Endothelial cell of umbilical vein (primary cell): ENCODE measurements at regions not wholly inside any gene's neighbourhood (a gene's known extent, or its start where the extent isn't known, plus 50 kb on each side); places are given as distances from the start of the nearest gene placed in this dataset.

Source experiments
- CTCF ChIP-seq, 2 donors: IDR thresholded peaks; 1 replicate in 1 of 2; 2 replicates in 1 of 2; pipeline ENCODE4 v1.5.1; 2011; ENCODE audit warnings: low read length in 2 of 2, mild to moderate bottlenecking in 2 of 2, moderate library complexity in 2 of 2, control low read depth in 1 of 2, inconsistent platforms in 1 of 2, low read depth in 1 of 2; ENCODE audit not compliant: insufficient read depth in 1 of 2; ENCODE audit errors: extremely low read depth in 1 of 2
- EZH2 ChIP-seq: IDR thresholded peaks from 2 replicates; pipeline ENCODE4 v1.6.1; 2012; ENCODE audit warnings: borderline replicate concordance, low read depth, mild to moderate bottlenecking, moderate library complexity, low read length, inconsistent platforms; ENCODE audit not compliant: severe bottlenecking
- GATA2 ChIP-seq: IDR thresholded peaks from 2 replicates; pipeline ENCODE4 v1.7.0; 2011; ENCODE audit warnings: low read depth, mild to moderate bottlenecking, moderate library complexity, mixed read lengths, low read length; ENCODE audit not compliant: insufficient read length, insufficient read depth
- MAX ChIP-seq: IDR thresholded peaks from 2 replicates; pipeline ENCODE4 v1.6.1; 2011; ENCODE audit not compliant: insufficient read depth, insufficient read length
- MYC ChIP-seq: IDR thresholded peaks from one replicate; pipeline ENCODE4 v1.6.1; 2011; ENCODE audit warnings: mild to moderate bottlenecking, low read depth, low read length
- POLR2A ChIP-seq: IDR thresholded peaks from 2 replicates; pipeline ENCODE4 v1.6.1; 2012; ENCODE audit warnings: low read depth, mild to moderate bottlenecking, control low read depth, low read length
- POLR2AphosphoS5 ChIP-seq: IDR thresholded peaks from 2 replicates; pipeline ENCODE4 v1.6.1; 2012; ENCODE audit warnings: low read depth, mild to moderate bottlenecking, control low read depth, low read length, moderate library complexity; ENCODE audit not compliant: insufficient read depth

- TF ChIP-seq POLR2A (no peak), MAX (no peak), POLR2AphosphoS5 (no peak), CTCF (IDR thresholded peaks at IDR 0.05; ENCODE audit: extremely low read depth in 1 of 2, insufficient read depth in 1 of 2, low read depth in 1 of 2, low read length in 2 of 2) (no peak), EZH2 (no peak), MYC (no peak), GATA2 (no peak)
Observed at GRCh38 chr2:8138923-8139667, 542.8 kb upstream of the ID2 start.
